ENCODE measurements at regions not wholly inside any gene's neighbourhood (a gene's known extent, or its start where the extent isn't known, plus 50 kb on each side); places are given as distances from the start of the nearest gene placed in this dataset.

- TF ChIP-seq CTCF (IDR thresholded peaks at IDR 0.05; ENCODE audit: poor library complexity) (no peak), EZH2 (IDR thresholded peaks at IDR 0.05; ENCODE audit: borderline replicate concordance) (no peak), EZH2phosphoT487 (IDR thresholded peaks at IDR 0.05; ENCODE audit: low read depth, severe bottlenecking, unreplicated experiment) (no peak)
Measured at GRCh38 chr2:207478572-207478971, 51.2 kb upstream of the CREB1 start.
